ENCODE measurements at regions not wholly inside any gene's neighbourhood (a gene's known extent, or its start where the extent isn't known, plus 50 kb on each side); places are given as distances from the start of the nearest gene placed in this dataset.

DNA sequence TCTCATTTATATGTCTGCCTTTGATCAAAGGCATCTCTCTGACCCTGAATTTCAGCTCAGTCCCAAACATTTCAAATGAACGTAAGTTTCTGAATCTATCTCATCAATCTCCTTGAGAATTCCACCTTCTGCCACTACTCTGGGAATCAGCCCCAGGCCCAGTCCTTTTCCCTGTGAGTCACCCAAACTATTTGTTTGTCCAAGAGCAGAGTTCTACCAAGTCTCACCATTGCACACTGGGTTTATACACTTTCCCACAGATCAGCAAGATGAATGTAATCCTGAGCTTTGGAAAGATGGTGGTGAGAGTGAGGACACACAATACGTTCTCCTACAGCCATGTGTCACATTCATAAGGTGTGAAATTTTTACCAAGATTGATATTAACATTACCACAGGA lies 251.3 kb upstream of the VWC2 start:
- no peak for TF ChIP-seq CTCF (IDR thresholded peaks at IDR 0.05)
- H3K9me3 ChIP-seq (replicated peaks in 1 of 2; ENCODE audit: control insufficient read depth in 1 of 2, insufficient read depth in 1 of 2, low read length in 2 of 2) = no peaks in the 10 kb centered on the region
- H4K20me1 ChIP-seq (ENCODE audit: insufficient read depth, low read length) = no peaks in the 10 kb centered on the region
- Mint-ChIP-seq H3K4me1 (no peaks in the 10 kb centered on the region), H3K27ac (no peak overlapping the region), H3K4me3 (no peak overlapping the region), H3K27me3 (ENCODE audit: low read depth in 3 of 3) (no peaks in the 10 kb centered on the region), H3K9me3 (peaks cover 0 to 2% (median 0%) of the 10 kb centered on the region in 7 donors), H3K36me3 (no peaks in the 10 kb centered on the region)
- H3K79me2 ChIP-seq (ENCODE audit: insufficient read depth, low read length) = no peaks in the 10 kb centered on the region
- H3K27me3 ChIP-seq (ENCODE audit: control insufficient read depth in 2 of 2, insufficient read depth in 2 of 2, low read length in 2 of 2) = no peaks in the 10 kb centered on the region
- intact Hi-C loops (cut with micrococcal nuclease) = no loop called here
- H3K9ac ChIP-seq (ENCODE audit: insufficient read depth, low read length, poor library complexity, severe bottlenecking) = no peak overlapping the region
- H3K36me3 ChIP-seq (replicated peaks in 1 of 2; ENCODE audit: control insufficient read depth in 1 of 2, insufficient read depth in 2 of 2, low read length in 2 of 2) = no peaks in the 10 kb centered on the region
- no peak overlapping the region for H3K4me3 ChIP-seq (replicated peaks in 1 of 3; ENCODE audit: low read depth in 2 of 3, low read length in 3 of 3)
- DNase-seq = no peak
- H3K27ac ChIP-seq (ENCODE audit: low read depth in 1 of 2, low read length in 2 of 2) = no peak overlapping the region
- 100% methylated on average over 1 of the region's 2 CpGs for WGBS (ENCODE audit: insufficient coverage)
- H3K4me1 ChIP-seq (ENCODE audit: control insufficient read depth in 1 of 2, insufficient read depth in 2 of 2, low read length in 2 of 2) = no peaks in the 10 kb centered on the region
- no peak overlapping the region for H3K4me2 ChIP-seq (replicated peaks; ENCODE audit: extremely low read depth, low read length, poor library complexity, severe bottlenecking)
- H2AFZ ChIP-seq (ENCODE audit: insufficient read depth, low read depth, low read length, poor library complexity, severe bottlenecking) = no peak overlapping the region

GRCh38 chr7:49523870-49524269 lies 249.6 kb upstream of the VWC2 start:
- Histone ChIP-seq H3K9me3 (replicated peaks in 1 of 2; ENCODE audit: control insufficient read depth in 1 of 2, insufficient read depth in 1 of 2, low read length in 2 of 2) (no peaks in the 10 kb centered on the region), H3K36me3 (replicated peaks in 1 of 2; ENCODE audit: control insufficient read depth in 1 of 2, insufficient read depth in 2 of 2, low read length in 2 of 2) (no peaks in the 10 kb centered on the region), H3K9ac (ENCODE audit: insufficient read depth, low read length, poor library complexity, severe bottlenecking) (no peak overlapping the region), H2AFZ (ENCODE audit: insufficient read depth, low read depth, low read length, poor library complexity, severe bottlenecking) (no peak overlapping the region), H3K4me2 (replicated peaks; ENCODE audit: extremely low read depth, low read length, poor library complexity, severe bottlenecking) (no peak overlapping the region), H3K27me3 (ENCODE audit: control insufficient read depth in 2 of 2, insufficient read depth in 2 of 2, low read length in 2 of 2) (no peaks in the 10 kb centered on the region), H3K79me2 (ENCODE audit: insufficient read depth, low read length) (no peaks in the 10 kb centered on the region), H3K27ac (ENCODE audit: low read depth in 1 of 2, low read length in 2 of 2) (no peak overlapping the region), H3K4me1 (ENCODE audit: control insufficient read depth in 1 of 2, insufficient read depth in 2 of 2, low read length in 2 of 2) (no peaks in the 10 kb centered on the region), H4K20me1 (ENCODE audit: insufficient read depth, low read length) (no peaks in the 10 kb centered on the region), H3K4me3 (replicated peaks in 1 of 3; ENCODE audit: low read depth in 2 of 3, low read length in 3 of 3) (no peak overlapping the region)
- Mint-ChIP-seq H3K4me3 (no peak overlapping the region), H3K36me3 (no peaks in the 10 kb centered on the region), H3K27ac (no peak overlapping the region), H3K4me1 (no peaks in the 10 kb centered on the region), H3K9me3 (peaks cover 0 to 4% (median 0%) of the 10 kb centered on the region in 7 donors), H3K27me3 (ENCODE audit: low read depth in 3 of 3) (no peaks in the 10 kb centered on the region)
- no peak for DNase-seq
- intact Hi-C loops (cut with micrococcal nuclease) = no loop called here
- WGBS (ENCODE audit: insufficient coverage) = no CpG with 5 or more reads among the region's 1 CpG
- TF ChIP-seq CTCF (IDR thresholded peaks at IDR 0.05) = no peak
